Nucleus accumbens (tissue), 56 donors: ENCODE measurements at regions not wholly inside any gene's neighbourhood (a gene's known extent, or its start where the extent isn't known, plus 50 kb on each side); places are given as distances from the start of the nearest gene placed in this dataset.
"Not testable (repeated sequence)": the region's sequence is repeated elsewhere in the genome, so short reads cannot be mapped to it uniquely, and the experiment has no call there.

Experiments used
- DNase-seq, 56 donors: peaks; one replicate each; lab custom pipeline; 2025; lab: John Stamatoyannopoulos, UW

DNA sequence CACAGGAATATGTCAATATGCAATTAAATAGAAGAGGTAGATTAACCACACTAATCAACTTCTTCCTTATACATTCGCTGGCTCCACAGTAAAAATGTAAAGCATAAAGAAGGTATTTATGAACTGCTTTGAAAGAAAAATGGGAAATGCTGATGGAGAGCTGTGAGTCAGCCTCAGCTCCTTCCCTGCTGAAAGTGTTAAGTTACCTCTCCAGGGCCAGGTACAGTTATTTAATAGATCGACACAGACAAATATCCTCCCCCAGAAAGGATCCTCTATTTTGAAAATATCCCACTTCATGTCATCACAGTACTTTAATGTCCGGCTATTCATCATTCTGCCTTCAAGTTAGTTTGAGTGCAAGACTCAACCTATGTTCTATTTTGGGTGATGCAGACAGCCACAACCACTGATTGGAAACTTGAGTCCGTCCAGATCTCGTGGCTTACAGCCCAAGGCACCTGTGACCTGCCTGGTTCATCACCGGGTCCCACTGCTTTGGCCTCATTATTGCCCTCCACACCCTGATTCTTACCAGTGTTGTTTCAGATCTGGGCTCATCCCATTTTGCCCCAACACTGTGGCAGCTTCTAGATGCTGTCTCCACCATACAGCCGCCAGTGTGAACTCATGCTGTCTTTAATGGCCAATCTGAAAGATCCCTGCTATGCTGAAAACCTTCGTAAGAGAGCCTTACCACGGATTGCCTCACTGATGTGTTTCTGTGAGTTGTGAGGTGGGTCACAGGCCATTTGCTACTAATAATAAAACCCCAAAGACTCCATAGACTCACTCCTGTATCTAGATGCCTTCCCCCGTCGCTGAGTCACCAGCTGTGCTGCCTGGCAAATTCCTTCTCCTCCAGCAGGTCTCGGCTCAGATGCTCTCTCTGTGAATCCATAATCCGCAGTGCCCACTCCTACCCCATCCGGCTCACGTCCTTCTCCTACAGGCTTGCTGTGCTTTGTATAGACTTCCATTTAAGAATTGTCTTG is 56.2 kb upstream of the DDAH1 start:
- DNase-seq, result not testable (repeated sequence)

DNA sequence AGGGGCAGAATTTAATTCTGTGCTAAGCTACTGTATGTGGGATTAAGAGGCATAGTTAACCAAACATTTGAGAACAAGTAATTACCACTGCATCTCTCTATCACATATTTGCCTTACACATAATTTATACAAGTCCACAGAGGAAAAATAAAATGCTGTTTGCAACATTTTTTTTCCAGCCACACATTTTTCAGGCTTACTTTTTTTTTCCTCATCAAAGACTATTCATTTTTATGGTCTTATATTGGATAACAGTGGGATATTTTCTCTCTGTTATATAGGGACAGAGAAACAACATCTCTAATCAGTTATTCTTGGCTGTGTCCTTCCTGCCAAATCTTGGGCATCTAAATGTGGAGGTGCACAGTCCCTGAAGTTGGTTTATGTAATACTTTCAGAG is 57.5 kb upstream of the DDAH1 start:
- DNase-seq, result not testable (repeated sequence)

DNA sequence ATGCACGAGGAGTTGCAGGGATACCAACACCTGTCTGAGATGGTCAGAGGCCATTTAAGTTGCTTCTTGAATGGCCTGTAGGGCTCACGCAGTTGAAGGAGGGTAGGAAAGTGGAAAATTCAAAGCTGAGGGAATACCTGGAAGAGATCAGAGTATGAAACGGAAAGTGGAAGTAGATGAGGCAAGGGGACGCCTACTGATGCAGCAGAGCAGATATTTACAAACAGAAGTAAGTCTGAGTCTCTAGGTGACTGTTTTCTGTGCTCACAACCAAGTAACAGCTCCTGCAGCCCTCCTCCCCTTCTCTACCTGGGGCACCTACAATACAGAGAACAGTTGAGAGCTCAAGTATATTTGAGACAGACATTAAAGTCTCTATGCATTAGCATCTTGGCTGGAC is 57.5 kb upstream of the CCN1 start:
- DNase-seq, result not testable (repeated sequence)

DNA sequence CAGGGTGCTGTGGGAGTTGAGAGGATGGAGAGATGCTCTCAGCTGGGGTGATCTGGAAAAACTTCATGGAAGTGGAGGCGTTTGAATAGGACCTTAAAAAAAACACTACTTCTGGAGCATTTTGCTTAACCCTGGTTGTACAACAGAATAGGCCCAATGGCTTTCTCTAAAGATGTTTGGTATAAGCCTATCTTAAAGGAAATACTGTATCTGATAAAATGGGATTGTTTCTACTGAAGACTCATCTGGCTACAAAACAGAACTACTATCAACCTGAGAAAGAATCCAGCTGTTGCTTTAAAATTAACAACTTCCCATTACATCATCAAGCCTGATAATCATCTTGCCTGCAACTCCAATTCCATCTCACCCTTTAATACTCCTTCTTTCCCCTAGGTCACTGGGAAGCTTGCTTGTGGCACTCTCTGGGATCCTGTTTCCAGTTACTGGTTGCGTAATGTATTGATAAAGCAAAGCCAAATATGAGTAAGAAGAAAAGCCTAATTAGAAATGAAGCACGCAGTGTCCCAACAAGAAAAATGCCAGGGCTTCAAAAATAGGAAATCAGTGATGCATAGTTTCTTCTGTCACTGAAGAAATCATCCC is 56.2 kb upstream of the CCN1 start:
- not testable (repeated sequence) for DNase-seq

DNA sequence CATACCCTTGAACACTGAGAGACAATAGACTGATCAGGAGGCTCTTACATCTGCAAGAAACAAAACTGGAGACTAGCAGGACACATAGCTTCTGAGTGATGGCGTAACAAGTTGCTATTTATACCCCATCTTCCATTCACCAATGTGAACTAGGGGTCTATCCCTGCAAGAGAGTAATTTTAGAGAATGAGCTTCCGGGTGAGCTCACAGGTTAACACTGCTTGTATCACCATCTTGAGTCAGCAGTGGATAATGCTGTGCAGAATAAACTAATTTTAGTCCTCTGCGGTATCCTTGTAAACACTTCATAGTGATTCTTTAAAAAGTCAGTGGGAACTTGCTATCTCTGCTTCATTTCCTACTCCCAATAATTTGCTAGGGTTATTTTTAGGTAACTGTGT is 55.0 kb upstream of the CCN1 start:
- DNase-seq, result not testable (repeated sequence)

DNA sequence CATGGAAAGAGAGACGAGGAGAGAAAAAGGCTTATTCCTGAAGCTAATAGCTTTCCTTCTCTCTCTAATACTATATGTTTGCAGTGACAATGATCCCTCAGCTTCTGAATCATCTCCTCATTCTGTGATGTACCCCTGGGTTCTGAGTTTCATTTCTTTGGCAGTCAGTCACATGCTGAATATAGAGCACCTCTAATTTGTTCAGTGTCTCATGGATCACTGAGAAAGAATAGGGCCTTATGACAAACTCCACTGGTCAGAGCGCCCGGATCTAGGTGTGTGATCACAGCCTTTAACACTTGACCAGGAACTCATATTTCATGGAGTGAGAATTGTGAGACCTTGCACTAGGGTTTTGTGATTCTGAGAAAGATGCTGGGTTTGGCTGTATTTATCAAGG is 54.3 kb upstream of the CCN1 start:
- not testable (repeated sequence) for DNase-seq

DNA sequence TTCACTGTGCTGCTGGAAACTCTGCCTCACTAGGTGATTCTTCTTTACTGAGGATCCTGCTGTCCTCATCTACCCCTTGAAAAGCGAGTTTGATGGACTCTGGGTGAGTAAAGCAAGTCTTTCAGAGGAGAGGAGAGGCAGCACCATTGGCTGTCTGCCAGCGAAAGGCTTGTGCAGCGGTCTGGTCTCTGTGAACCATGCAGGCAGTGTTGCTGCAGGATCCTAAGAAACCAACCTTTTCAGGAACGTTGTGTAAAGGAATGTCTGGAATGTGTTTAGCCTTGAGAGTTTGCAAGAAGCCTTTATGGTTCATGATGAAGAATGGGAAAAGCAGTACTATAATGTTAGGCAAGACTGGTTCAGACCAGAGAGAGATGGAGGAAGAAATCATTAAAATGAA is 53.4 kb upstream of the CCN1 start:
- DNase-seq, result peak in 35 of 56 donors; percentile 1 to 80 (median 12)
